Heart left ventricle (tissue), 16 donors: ENCODE measurements at regions not wholly inside any gene's neighbourhood (a gene's known extent, or its start where the extent isn't known, plus 50 kb on each side); places are given as distances from the start of the nearest gene placed in this dataset.

ENCODE experiments used
- ATAC-seq, 4 donors: fragments of 200-7000 bp; cut with Tn5 transposase; one replicate each; pipeline ENCODE4 v1.9.1; 2020 to 2022; ENCODE audit warnings: moderate library complexity in 4 of 4, mild to moderate bottlenecking in 3 of 4, moderate number of reproducible peaks in 1 of 4
- DNase-seq, 5 donors: peaks; one replicate each; pipeline ENCODE4 v3.0.0-alpha.2; 2020
- H3K27ac ChIP-seq, 12 donors: fragments of 200-600 bp; sonication (generic) in 4 of 12; one replicate each; pipeline versions ENCODE4 v1.5.0 to v1.8.0; 2016 to 2022; ENCODE audit warnings: mild to moderate bottlenecking in 2 of 12
- H3K27me3 ChIP-seq, 9 donors: fragments of 200-600 bp; sonication (generic) in 2 of 9; one replicate each; pipeline versions ENCODE4 v1.5.1 to v1.8.0; 2016 to 2022; ENCODE audit warnings: mild to moderate bottlenecking in 3 of 9
- H3K36me3 ChIP-seq, 9 donors: fragments of 200-600 bp; sonication (generic) in 2 of 9; one replicate each; pipeline versions ENCODE4 v1.5.0 to v1.8.0; 2018 to 2022; ENCODE audit warnings: mild to moderate bottlenecking in 2 of 9
- H3K4me1 ChIP-seq, 12 donors: fragments of 200-600 bp; sonication (generic) in 4 of 12; one replicate each; pipeline versions ENCODE4 v1.5.0 to v1.8.0; 2016 to 2022; ENCODE audit warnings: mild to moderate bottlenecking in 3 of 12
- H3K4me3 ChIP-seq, 12 donors: fragments of 200-600 bp; sonication (generic) in 4 of 12; one replicate each; pipeline versions ENCODE4 v1.5.0 to v1.8.0; 2017 to 2022; ENCODE audit warnings: mild to moderate bottlenecking in 9 of 12, moderate library complexity in 4 of 12
- H3K9me3 ChIP-seq, 12 donors: fragments of 200-600 bp; sonication (generic) in 4 of 12; one replicate each; pipeline versions ENCODE4 v1.5.0 to v1.8.0; 2016 to 2022; ENCODE audit warnings: mild to moderate bottlenecking in 1 of 12
- CTCF ChIP-seq, 12 donors: fragments of 200-600 bp; sonication (generic) in 4 of 12; IDR thresholded peaks; one replicate each; pipeline versions ENCODE4 v1.5.0 to v1.8.0; 2018 to 2022; ENCODE audit warnings: antibody characterized with exemption in 12 of 12, mild to moderate bottlenecking in 5 of 12
- POLR2A ChIP-seq, 2 donors: fragments of 450-650 bp; IDR thresholded peaks; one replicate each; pipeline ENCODE4 v1.6.1; 2017; ENCODE audit warnings: antibody characterized with exemption in 2 of 2, mild to moderate bottlenecking in 2 of 2, moderate library complexity in 2 of 2
- WGBS, 4 donors: extraction: QIAGEN DNeasy Blood & Tissue Kit in 2 of 4; methylation state at CpG; one replicate each; pipeline versions ENCODE4 v1.1.5 to v1.1.7; 2013 to 2018; 5-methylcytosine and 5-hydroxymethylcytosine counted together
- intact Hi-C, 10 donors: fragments of 100-400 bp; cut with DNase I; formaldehyde crosslinking; loops; one replicate each; pipeline versions ENCODE4 v1.11.1 to v1.14.2; 2022
- donor health status: ischemic (EF 13 %, LVEDD 7.1; RV severe dilation, severe dysfunction).
- donor health status: healthy with polysubstance abuse.
- donor health status: DM: no; HTN: yes; CAD: no.
- donor health status: DM: no; HTN: no; CAD: no.
- donor health status: ischemic (EF 25% LVEDD 6.9; RV normal size, moderate dysfunction).
- donor health status: ischemic (EF 25% LVEDD 5.7; RV mildly dilated, moderate dysfunction).
- donor health status: healthy.
- donor health status: DM: yes; HTN: yes; CAD: no.
- donor health status: ischemic (EF 35%, LVEDD 5.7; RV mildly dilated, moderate dysfunction).
- donor health status: nonischemic (EF 11% LVEDD 7.7; RV severe dilation, severe dysfunction).
- donor health status: DM: yes; HTN: yes; CAD: no.
- donor health status: PGD.
- donor health status: ischemic (EF 29% LVEDD 5.4; RV normal size, mild dysfunction).
- donor health status: nonischemic (EF 23%, LVEDD 6.1; RV moderate dilation, normal function).

- 70 to 89% (median 80%) methylated on average over 1 of the region's 1 CpG for WGBS, 4 donors
- no peak overlapping the region for H3K4me3 ChIP-seq
- no peak for ATAC-seq
- no peak for TF ChIP-seq POLR2A (IDR thresholded peaks at IDR 0.05)
- no peak for TF ChIP-seq CTCF (IDR thresholded peaks at IDR 0.05)
- no peaks in the 10 kb centered on the region for H3K27me3 ChIP-seq
- intact Hi-C loops, result no loop called here
- peak overlapping the region in 4 of 12 donors; percentile 14 to 32 (median 22) for H3K27ac ChIP-seq
- H3K4me1 ChIP-seq, result peaks cover 0 to 15% (median 0%) of the 10 kb centered on the region in 12 donors
- H3K36me3 ChIP-seq, result no peaks in the 10 kb centered on the region
- peaks cover 0 to 4% (median 0%) of the 10 kb centered on the region in 12 donors for H3K9me3 ChIP-seq
- no peak for DNase-seq
Observed at GRCh38 chr6:128659276-128659675, 138.9 kb upstream of the PTPRK start.

- intact Hi-C loops, result no loop called here
- no peak overlapping the region for H3K27ac ChIP-seq
- TF ChIP-seq POLR2A (IDR thresholded peaks at IDR 0.05) (no peak), CTCF (IDR thresholded peaks at IDR 0.05) (no peak)
- H3K4me3 ChIP-seq, result no peak overlapping the region
- no peaks in the 10 kb centered on the region for H3K27me3 ChIP-seq
- H3K4me1 ChIP-seq, result peaks cover 0 to 15% (median 0%) of the 10 kb centered on the region in 12 donors
- H3K9me3 ChIP-seq, result peaks cover 0 to 5% (median 0%) of the 10 kb centered on the region in 12 donors
- no peaks in the 10 kb centered on the region for H3K36me3 ChIP-seq
- ATAC-seq, result no peak
- DNase-seq, result no peak
Observed at GRCh38 chr6:128657181-128657580, 136.8 kb upstream of the PTPRK start.

GRCh38 chr6:128655978-128656498 lies 135.6 kb upstream of the PTPRK start:
- WGBS, 4 donors, result 42 to 45% (median 44%) methylated on average over 1 of the region's 1 CpG
- Histone ChIP-seq H3K36me3 (no peaks in the 10 kb centered on the region), H3K4me3 (no peak overlapping the region), H3K4me1 (peaks cover 0 to 15% (median 0%) of the 10 kb centered on the region in 12 donors), H3K27ac (no peak overlapping the region), H3K9me3 (peaks cover 0 to 5% (median 0%) of the 10 kb centered on the region in 12 donors), H3K27me3 (no peaks in the 10 kb centered on the region)
- intact Hi-C loops, result no loop called here
- DNase-seq (no peak), ATAC-seq (peak in 1 of 4 donors; percentile 45)
- no peak for TF ChIP-seq CTCF (IDR thresholded peaks at IDR 0.05)
- TF ChIP-seq POLR2A (IDR thresholded peaks at IDR 0.05), result no peak

DNA sequence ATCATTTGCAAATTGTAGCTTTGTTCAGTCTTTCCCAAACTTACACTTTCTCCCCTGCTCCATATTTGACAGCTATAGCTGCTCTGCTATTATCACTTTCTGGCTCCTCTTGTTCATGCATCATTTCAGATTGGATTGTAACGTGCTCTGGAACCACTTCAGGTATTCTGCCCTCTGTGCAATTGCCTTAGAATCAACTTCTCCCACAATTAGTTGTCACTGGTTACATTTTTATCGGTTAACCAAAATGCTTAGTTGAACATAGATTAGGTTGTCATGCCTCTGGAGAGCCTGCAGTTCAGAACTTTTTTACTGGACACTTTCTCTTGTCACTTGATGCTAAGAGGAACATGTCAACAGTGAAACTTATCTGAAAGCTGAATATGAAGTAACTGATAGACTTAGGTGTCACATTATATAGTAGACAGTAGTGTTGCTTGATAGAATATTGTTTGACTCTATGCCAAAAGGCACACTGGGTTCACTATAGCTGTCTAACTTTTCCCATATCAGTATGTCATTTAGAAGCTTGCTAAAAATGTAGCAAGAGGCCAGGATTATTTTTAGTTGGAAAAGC lies 127.7 kb upstream of the PTPRK start:
- ATAC-seq (peak; percentile 93 to 97 (median 94)), DNase-seq (no peak)
- H3K27ac ChIP-seq, result peak overlapping the region in 10 of 12 donors; percentile 16 to 73 (median 62)
- 24 to 39% (median 33%) methylated on average over 2 of the region's 2 CpGs for WGBS, 4 donors
- H3K4me3 ChIP-seq, result peak overlapping the region in 8 of 12 donors; percentile 1 to 37 (median 22)
- no peaks in the 10 kb centered on the region for H3K9me3 ChIP-seq
- H3K27me3 ChIP-seq, result no peaks in the 10 kb centered on the region
- H3K4me1 ChIP-seq, result peaks cover 0 to 14% (median 0%) of the 10 kb centered on the region in 12 donors
- intact Hi-C loops, result loop anchor here in 1 of 10 donors (5.0 kb wide), 1 partner anchor 46 kb away; no protein-coding TSS in a partner anchor
- TF ChIP-seq CTCF (IDR thresholded peaks at IDR 0.05) (no peak), POLR2A (IDR thresholded peaks at IDR 0.05) (no peak)
- no peaks in the 10 kb centered on the region for H3K36me3 ChIP-seq
